C4-2B (cell line): ENCODE measurements at regions not wholly inside any gene's neighbourhood (a gene's known extent, or its start where the extent isn't known, plus 50 kb on each side); places are given as distances from the start of the nearest gene placed in this dataset.

Source experiments
- ZFX ChIP-seq: fragments of 450-650 bp; IDR thresholded peaks from 2 replicates; pipeline ENCODE4 v1.6.1; 2017
- TF ChIP-seq, protein P1 (sequence below): fragments of 450-650 bp; conservative IDR thresholded peaks from 2 replicates; pipeline ENCODE4 v1.5.1; 2017; ENCODE audit warnings: mild to moderate bottlenecking

GRCh38 chr12:124682425-124683151 lies 115.2 kb upstream of the NCOR2 start:
- TF ChIP-seq, protein P1, sequence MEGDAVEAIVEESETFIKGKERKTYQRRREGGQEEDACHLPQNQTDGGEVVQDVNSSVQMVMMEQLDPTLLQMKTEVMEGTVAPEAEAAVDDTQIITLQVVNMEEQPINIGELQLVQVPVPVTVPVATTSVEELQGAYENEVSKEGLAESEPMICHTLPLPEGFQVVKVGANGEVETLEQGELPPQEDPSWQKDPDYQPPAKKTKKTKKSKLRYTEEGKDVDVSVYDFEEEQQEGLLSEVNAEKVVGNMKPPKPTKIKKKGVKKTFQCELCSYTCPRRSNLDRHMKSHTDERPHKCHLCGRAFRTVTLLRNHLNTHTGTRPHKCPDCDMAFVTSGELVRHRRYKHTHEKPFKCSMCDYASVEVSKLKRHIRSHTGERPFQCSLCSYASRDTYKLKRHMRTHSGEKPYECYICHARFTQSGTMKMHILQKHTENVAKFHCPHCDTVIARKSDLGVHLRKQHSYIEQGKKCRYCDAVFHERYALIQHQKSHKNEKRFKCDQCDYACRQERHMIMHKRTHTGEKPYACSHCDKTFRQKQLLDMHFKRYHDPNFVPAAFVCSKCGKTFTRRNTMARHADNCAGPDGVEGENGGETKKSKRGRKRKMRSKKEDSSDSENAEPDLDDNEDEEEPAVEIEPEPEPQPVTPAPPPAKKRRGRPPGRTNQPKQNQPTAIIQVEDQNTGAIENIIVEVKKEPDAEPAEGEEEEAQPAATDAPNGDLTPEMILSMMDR = no peak
- no peak for TF ChIP-seq ZFX
